Pancreas (tissue), 10 donors: ENCODE measurements at regions not wholly inside any gene's neighbourhood (a gene's known extent, or its start where the extent isn't known, plus 50 kb on each side); places are given as distances from the start of the nearest gene placed in this dataset.

ENCODE experiments used
- ATAC-seq, 4 donors: fragments of 200-7000 bp; cut with Tn5 transposase; one replicate each; pipeline versions ENCODE4 v1.8.0 to v1.9.1; 2020; ENCODE audit warnings: mild to moderate bottlenecking in 4 of 4, moderate library complexity in 4 of 4
- DNase-seq, 6 donors: peaks; one replicate each; pipeline ENCODE4 v3.0.0-alpha.2; 2020
- FAIRE-seq: peaks from 2 replicates; lab custom pipeline; 2012; peaks lifted over from hg19 to GRCh38; lab: Jason Lieb, UNC
- H3K27ac ChIP-seq, 4 donors: fragments of 200-600 bp; sonication (generic); 1 replicate in 3 of 4; 2 replicates in 1 of 4; pipeline versions ENCODE4 v1.5.0 to v1.8.0; 2020
- H3K27me3 ChIP-seq, 4 donors: fragments of 200-600 bp; one replicate each; pipeline ENCODE4 v1.8.0; 2021
- H3K36me3 ChIP-seq, 3 donors: fragments of 200-600 bp; sonication (generic) in 1 of 3; one replicate each; pipeline versions ENCODE4 v1.5.0 to v1.8.0; 2020 to 2021
- H3K4me1 ChIP-seq, 3 donors: fragments of 200-600 bp; one replicate each; pipeline ENCODE4 v1.8.0; 2021
- H3K4me3 ChIP-seq, 4 donors: fragments of 200-600 bp; sonication (generic) in 2 of 4; one replicate each; pipeline versions ENCODE4 v1.5.0 to v1.8.0; 2020 to 2021
- H3K9me3 ChIP-seq, 4 donors: fragments of 200-600 bp; one replicate each; pipeline ENCODE4 v1.8.0; 2021
- CTCF ChIP-seq, 4 donors: fragments of 200-600 bp; sonication (generic) in 3 of 4; IDR thresholded peaks; one replicate each; pipeline versions ENCODE4 v1.5.0 to v1.8.0; 2021; ENCODE audit warnings: antibody characterized with exemption in 4 of 4
- WGBS, 2 donors: extraction: QIAGEN DNeasy Blood & Tissue Kit; methylation state at CpG; one replicate each; pipeline ENCODE4 v1.1.7; 2013; 5-methylcytosine and 5-hydroxymethylcytosine counted together
- intact Hi-C, 3 donors: fragments of 100-400 bp; cut with DNase I; formaldehyde crosslinking; loops; one replicate each; pipeline versions ENCODE4 v1.11.1 to v1.14.2; 2022
- donor health status: healthy with polysubstance abuse.
- donor health status: DM: no; HTN: no; CAD: no; lungs with moderate emphysema.
- donor health status: DM: no; HTN: no; CAD: no.
- donor health status: control.
- donor health status: control.
- donor health status: Bipolar disorder and iron deficiency.
- donor health status: DM: yes; HTN: yes; CAD: no.
- donor health status: DM: no; HTN: no; CAD: no.
- donor health status: DM: no; HTN: no; CAD: no.
- donor health status: DM: yes; HTN: yes; CAD: no.

GRCh38 chr19:31491242-31491641 is 142.0 kb upstream of the TSHZ3 start:
- no peaks in the 10 kb centered on the region for H3K9me3 ChIP-seq
- FAIRE-seq (no peak), ATAC-seq (no peak), DNase-seq (no peak)
- no peak overlapping the region for H3K4me3 ChIP-seq
- no peak overlapping the region for H3K27ac ChIP-seq
- intact Hi-C loops: no loop called here
- no peaks in the 10 kb centered on the region for H3K4me1 ChIP-seq
- H3K27me3 ChIP-seq: no peaks in the 10 kb centered on the region
- TF ChIP-seq CTCF (IDR thresholded peaks at IDR 0.05): no peak
- no peaks in the 10 kb centered on the region for H3K36me3 ChIP-seq
- 66 to 71% methylated on average over 4 of the region's 4 CpGs for WGBS, 2 donors

- 52 to 65% methylated on average over 3 of the region's 3 CpGs for WGBS, 2 donors
- DNase-seq (no peak), ATAC-seq (no peak), FAIRE-seq (no peak)
- Histone ChIP-seq H3K36me3 (no peaks in the 10 kb centered on the region), H3K27ac (no peak overlapping the region), H3K9me3 (no peaks in the 10 kb centered on the region), H3K27me3 (no peaks in the 10 kb centered on the region), H3K4me3 (no peak overlapping the region), H3K4me1 (no peaks in the 10 kb centered on the region)
- intact Hi-C loops: no loop called here
- no peak for TF ChIP-seq CTCF (IDR thresholded peaks at IDR 0.05)
Observed at GRCh38 chr19:31492050-31492449, 142.8 kb upstream of the TSHZ3 start.

GRCh38 chr19:31496076-31496475 is 146.8 kb upstream of the TSHZ3 start:
- DNase-seq (no peak), ATAC-seq (no peak), FAIRE-seq (no peak)
- H3K4me3 ChIP-seq: no peak overlapping the region
- WGBS, 2 donors: 64 to 72% methylated on average over 13 of the region's 13 CpGs
- no peaks in the 10 kb centered on the region for H3K36me3 ChIP-seq
- intact Hi-C loops: no loop called here
- no peaks in the 10 kb centered on the region for H3K4me1 ChIP-seq
- H3K27me3 ChIP-seq: no peaks in the 10 kb centered on the region
- no peaks in the 10 kb centered on the region for H3K9me3 ChIP-seq
- no peak overlapping the region for H3K27ac ChIP-seq
- no peak for TF ChIP-seq CTCF (IDR thresholded peaks at IDR 0.05)

GRCh38 chr19:31497709-31498108 is 148.5 kb upstream of the TSHZ3 start:
- no peak for DNase-seq
- no peak overlapping the region for H3K27ac ChIP-seq
- ATAC-seq: no peak
- TF ChIP-seq CTCF (IDR thresholded peaks at IDR 0.05): no peak
- H3K27me3 ChIP-seq: no peaks in the 10 kb centered on the region
- intact Hi-C loops: no loop called here
- no peaks in the 10 kb centered on the region for H3K36me3 ChIP-seq
- no peaks in the 10 kb centered on the region for H3K9me3 ChIP-seq
- WGBS, 2 donors: 58 to 64% methylated on average over 2 of the region's 2 CpGs
- no peaks in the 10 kb centered on the region for H3K4me1 ChIP-seq
- FAIRE-seq: no peak
- H3K4me3 ChIP-seq: no peak overlapping the region

GRCh38 chr19:31498781-31499180 is 149.5 kb upstream of the TSHZ3 start:
- no peak for TF ChIP-seq CTCF (IDR thresholded peaks at IDR 0.05)
- ATAC-seq: no peak
- Histone ChIP-seq H3K36me3 (no peaks in the 10 kb centered on the region), H3K27ac (no peak overlapping the region), H3K9me3 (no peaks in the 10 kb centered on the region), H3K27me3 (no peaks in the 10 kb centered on the region), H3K4me1 (no peaks in the 10 kb centered on the region), H3K4me3 (no peak overlapping the region)
- 85 to 87% methylated on average over 3 of the region's 3 CpGs for WGBS, 2 donors
- DNase-seq: no peak
- intact Hi-C loops: no loop called here
- no peak for FAIRE-seq
